HL-60/S4 treated with retinoic acid at 250 ng/mL for 4 days and 3 days (cell line): ENCODE measurements at regions not wholly inside any gene's neighbourhood (a gene's known extent, or its start where the extent isn't known, plus 50 kb on each side); places are given as distances from the start of the nearest gene placed in this dataset.
"Not testable (repeated sequence)": the region's sequence is repeated elsewhere in the genome, so short reads cannot be mapped to it uniquely, and the experiment has no call there.

ENCODE experiments used
- in situ Hi-C: fragments of 300-500 bp; cut with MboI; formaldehyde crosslinking; loops from 2 replicates; pipeline ENCODE4 v1.7.0; 2022; ENCODE audit warnings: low sequenced_read_pairs

DNA sequence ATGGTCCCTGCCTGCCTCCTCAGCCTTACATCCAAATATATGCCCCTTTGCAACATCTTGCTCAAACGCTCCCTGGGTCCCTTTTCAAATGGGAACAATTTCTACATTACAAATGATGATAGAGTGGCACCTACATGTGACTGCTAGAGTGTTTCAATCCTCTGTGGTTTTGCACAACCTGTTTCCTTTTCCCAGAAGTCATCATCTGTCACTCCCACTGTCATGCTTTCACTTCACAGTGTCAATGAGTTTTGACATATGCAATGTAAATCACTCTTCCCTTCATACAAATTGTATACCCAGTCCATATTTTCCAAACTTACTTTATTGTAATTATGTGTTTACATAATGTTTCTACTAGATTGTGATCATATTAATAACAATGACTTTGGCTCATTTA lies 887.3 kb downstream of the TDRD15 start:
- in situ Hi-C loops = no loop called here

DNA sequence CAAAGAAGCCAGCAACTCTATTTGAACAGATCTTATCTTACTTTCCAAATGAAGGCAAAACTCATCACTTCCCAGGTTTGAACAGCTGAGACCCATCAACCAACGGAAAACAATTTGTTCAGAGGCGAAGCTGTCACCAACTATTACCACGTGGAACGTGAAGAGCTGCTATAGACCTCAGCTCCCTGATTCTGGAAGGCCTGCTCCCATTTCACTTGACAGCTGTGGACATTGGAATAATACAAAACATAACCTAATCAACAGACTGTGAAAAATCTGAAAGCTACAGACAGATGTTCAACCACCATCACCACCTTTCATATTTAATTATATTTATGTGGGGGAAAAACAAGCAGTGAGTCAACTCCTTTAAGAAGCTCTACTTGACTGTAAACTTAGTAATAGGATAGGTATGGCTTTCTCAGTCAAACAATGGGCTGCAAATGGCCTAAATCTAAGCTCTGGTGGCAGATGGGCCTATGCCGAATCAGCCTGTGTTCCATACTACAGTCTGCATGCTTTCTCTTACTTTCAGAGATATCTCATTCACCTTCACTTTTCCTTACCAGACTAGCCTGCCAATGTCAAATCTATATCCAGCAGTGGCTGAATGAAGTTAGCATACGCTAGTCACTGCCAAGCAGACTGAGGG lies 896.4 kb downstream of the TDRD15 start:
- in situ Hi-C loops = no loop called here

DNA sequence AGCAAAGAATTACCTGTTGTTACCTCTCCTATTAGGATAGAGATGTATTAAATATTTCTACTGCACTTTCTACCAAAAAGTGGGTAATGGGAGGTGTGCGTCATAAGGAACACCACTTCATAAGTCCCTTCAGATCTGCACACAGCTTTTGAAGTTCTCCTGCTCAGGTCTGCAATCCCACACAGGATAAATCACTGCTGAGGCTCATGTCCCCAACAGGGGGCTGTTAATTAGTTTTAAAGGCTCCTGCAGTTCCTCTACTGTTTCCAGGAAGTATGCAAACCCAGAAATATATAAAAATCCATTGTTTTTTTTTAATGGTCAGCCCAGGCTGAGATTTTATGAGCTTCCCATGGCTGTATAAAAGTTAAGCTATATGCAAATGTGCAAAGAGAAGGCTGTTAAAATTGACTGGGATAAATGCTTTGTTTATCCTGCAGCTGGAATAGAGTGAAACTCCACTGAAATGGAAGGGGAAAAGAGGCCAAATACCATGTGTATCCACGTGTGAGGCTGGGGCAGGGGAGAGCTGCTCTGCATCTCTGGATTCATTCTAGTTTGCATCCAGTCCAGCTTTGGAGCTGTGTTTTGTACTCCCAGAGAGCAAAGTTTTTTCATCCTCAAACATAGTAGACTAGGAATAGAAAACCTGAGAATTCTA lies 903.7 kb downstream of the TDRD15 start:
- in situ Hi-C loops = no loop called here

DNA sequence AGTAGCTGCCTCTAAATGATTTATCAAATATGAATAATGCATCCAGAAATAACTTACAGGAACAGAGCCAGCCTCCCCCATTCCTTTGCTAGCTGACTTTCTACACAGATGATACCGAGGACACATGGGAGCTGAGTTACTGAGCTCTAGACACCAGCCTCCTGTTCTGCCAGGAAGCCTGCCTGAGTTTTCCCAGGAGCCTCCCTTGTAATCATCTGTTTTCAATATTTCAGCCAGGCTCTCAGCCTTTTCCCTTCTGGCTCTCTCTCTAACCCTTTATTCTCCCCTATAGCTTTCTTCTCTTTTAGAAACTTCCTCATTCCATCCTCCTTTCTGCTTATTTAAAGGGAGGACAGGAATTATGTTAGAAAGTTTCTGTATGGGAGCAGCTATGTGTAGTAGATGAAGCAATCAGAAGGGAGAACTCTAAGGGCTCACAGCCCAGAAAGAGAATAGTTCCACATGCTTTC lies 911.6 kb downstream of the TDRD15 start:
- in situ Hi-C loops = no loop called here

DNA sequence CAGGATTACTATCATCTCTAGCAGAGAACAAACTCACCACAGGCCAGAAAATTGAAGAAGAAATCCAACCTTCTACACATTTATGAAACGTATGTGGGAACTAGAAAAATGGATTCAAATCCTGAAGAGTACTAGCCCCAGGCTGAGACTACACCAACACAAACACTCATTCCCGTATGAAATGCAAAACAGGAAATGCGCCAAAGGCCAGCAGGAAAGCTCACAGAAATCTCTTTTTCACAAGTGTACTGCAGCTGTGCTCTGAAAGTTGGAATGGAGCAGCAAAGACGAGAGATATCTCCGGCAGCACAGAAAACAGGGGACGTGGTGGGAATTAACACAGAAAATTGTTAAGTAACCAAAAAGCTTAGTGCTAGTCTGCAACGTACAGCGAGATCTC lies 913.5 kb downstream of the TDRD15 start:
- in situ Hi-C loops = no loop called here

DNA sequence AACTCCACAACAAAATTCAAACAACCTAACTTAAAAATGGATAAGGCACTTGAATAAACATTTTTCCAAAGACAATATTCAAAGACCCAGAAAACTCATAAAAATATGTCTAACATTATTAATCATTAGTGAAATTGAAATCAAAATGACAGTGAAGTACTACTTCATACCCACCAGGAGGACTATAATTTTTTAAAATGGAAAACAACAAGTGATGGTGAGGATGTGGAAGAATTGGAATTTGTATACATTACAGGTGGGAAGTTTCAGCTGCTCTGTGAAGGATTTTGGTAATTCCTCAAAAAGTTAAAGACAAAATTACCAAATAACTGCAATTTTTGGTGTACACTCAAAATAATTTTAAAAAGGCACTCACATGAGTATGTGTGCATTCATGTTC lies 920.0 kb downstream of the TDRD15 start:
- in situ Hi-C loops = no loop called here

DNA sequence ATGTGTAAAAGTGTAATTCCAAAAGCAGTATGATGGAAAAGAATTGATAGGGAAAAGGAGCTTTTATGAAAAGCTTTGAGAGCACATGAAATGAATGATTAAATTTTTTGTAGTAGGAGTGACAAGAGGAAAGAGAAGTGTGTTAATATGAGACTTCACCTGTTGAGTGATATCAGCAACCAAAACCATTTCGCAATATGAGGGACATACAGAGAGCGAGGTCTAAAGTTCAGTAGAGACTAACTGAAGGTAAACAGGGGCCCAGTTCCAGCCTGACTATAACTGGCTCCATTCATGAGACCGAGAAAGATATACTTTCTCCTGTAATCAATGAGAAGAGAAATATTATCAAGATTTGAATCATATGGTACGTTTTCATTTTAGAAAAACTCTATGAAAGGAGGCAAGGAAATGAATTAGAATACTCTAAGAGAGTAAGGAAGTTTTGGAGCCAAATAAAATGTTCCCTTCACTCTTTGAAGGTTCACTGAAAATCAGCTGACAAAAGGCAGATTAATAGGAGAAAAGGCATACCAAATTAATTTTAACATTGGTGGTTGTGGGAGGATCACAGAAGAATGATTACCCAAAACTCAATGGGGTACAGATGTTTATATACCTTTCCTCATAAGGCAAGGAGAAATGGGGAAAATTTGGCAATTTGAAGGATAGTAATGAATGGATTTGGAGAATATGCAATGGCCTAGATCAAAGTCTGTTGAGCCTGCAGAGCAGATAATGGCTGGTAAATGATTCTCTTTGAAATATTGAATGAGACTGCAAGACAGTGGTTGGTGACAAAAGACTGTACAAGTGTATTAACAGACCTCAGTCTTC lies 932.2 kb downstream of the TDRD15 start:
- in situ Hi-C loops = no loop called here

DNA sequence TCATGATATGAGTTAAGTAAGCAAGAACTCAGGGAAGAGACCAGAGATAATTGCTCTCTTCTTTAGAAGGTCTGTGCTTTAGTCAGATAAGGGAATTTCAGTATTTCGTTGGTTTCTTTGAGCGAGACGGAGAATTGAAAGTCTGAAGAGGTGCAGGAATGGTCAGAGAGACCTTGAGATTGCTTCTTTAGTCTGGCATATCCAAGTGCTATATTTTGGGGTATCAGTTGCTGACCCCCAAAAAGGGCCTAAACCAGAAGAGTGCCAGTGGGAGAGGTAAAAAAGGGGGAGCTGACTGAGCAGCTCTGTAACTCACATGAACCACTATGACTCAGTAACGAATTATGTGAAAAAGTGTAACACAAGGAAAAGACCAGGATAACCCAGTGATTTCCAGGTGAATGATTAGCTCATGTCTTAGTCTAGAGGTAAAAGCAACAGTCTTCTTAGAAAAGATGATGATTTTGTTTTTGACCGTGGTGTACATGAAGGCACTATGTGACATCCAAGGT lies 932.9 kb downstream of the TDRD15 start:
- in situ Hi-C loops = no loop called here

DNA sequence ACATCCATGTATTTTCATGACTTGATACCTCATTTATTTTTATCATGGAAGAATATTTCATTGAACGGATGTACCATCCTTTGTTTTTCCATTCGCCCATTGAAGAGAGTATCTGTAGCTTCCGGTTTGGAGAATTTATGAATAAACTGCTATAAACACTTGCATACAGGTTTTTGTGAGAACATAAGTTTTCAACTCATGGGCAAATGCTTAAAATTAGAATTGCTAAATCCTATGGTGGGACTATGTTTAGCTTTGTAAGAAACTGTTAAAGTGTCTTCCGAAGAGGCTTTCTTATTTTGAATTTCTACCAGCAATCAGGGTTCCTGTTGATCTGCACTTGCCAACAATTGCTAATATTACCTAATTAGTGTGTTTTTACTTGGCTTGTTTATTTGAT lies 938.9 kb downstream of the TDRD15 start:
- in situ Hi-C loops = no loop called here

DNA sequence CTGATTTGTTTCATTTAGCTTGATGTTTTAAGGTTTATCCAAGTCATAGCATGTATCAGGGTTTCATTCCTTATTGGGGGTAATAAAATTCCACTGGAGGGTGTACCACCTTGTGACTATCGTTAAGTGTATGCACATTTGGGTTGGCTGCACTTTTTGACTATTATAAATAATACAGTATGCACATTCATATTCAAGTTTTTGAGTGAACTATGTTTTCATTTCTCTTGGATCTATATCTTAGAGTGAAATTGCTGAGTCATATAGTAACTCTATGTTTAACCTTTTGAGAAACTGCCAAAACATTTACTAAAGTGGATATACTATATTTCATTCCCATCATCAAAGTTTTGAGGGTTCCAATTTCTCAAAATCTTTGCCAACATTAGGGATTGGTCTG lies 952.7 kb downstream of the TDRD15 start:
- in situ Hi-C loops = no loop called here

DNA sequence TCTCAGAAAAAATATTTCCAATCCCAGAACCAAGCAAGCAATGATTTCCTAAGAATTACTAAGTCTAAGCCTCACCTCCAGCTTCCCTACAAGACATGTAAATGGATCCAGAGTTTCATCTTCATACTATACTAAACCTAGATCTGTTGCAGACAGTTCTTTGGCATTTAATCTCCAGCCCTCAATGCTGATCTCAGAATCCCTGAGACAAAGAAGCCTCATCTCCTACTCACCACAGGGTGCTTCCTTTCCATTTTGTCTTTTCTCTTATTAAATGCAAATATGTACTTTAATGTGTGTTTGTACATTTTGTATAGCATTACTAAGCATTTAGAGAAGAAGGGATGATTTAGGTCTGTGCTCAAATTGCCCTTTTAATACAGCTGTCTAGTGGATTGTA lies 954.9 kb downstream of the TDRD15 start:
- in situ Hi-C loops = no loop called here

DNA sequence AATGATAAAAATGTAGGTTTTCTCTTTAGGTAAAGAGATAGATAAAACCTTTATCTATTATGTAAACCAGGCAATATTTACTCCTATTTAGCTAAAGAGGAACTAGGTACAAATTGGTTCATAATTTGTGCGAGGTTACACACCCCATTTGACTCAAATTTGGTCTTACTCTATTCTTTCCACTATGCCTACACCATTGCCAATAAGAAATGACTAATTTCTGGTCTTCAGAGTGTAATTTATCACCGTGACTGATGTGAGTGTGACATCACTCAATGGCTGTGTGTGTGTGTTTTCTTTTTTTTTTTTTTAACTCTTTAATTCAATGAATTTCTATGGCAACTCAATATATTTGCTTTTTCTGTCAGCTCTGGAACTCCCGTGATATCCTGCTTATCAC lies 955.8 kb downstream of the TDRD15 start:
- in situ Hi-C loops = no loop called here

DNA sequence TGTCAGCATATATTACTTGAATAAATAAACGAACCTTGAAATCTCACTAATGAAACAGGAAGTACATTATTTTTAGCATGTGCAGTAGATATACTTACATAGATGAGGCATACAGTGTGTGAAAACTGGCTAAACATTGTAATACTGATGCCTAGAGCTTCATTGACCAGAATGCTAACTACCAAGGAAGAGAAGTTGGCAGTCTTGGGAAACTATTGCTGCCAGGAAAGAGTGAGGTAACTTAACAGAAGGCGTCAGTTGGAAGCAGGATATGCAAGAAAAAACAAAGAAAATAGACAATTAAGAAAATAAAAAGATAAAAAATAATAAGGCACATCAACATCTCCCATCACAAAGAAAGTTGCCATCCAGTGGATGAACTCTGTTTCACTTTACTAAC lies 963.0 kb downstream of the TDRD15 start:
- in situ Hi-C loops = no loop called here

DNA sequence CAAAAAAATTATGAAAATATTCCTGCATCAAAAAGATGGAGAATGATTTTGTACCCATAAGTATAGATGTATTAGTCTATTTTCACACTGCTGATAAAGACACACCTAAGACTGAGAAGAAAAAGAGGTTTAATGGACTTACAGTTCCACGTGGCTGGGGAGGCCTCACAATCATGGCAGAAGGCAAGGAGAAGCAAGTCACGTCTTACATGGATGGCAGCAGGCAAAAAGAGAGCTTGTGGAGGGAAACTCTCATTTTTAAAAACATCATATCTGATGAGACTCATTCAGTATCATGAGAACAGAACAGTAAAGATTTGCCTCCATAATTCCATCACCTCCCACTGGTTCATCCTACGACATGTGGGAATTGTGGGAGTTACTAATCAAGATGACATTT lies 979.8 kb downstream of the TDRD15 start:
- in situ Hi-C loops = not testable (repeated sequence)

DNA sequence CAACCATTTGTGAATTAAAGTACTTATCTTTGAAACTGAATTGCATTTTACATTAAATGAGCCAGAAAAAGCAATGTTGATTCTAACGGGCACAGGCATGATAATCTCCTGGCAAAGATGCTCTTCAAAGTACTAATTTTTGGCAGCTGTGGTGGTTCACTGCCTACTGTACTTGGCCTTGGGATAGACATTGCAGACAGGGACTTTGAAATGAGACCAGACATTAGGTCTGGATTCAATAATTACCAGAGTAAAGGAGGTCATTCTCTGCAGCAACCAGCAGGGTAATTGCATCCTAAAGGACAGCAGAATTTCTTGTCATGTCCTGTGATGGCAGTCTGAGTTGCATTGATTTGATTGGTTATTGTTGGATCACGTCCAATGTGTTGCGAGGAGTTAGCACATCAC lies 986.5 kb downstream of the TDRD15 start:
- in situ Hi-C loops = no loop called here

DNA sequence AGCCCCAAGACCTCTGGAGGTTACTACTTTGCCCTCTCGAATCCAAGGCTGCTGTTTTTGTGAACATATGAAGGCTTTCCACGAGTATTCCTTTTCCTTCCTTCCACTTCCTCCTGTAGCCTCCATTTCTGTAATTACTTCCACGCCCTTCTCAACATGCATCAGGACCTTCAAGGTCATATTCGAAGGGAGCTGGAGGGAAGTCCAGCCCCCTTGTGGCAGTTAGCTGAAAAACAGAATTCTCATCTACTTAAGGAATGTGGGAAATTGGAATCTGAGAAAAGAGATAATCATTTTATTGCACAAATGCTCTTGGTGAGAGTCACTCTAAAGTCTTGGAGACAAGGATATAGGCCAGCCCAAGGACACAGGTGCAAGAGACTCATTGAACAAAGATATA lies 1000.2 kb downstream of the TDRD15 start:
- in situ Hi-C loops = no loop called here

DNA sequence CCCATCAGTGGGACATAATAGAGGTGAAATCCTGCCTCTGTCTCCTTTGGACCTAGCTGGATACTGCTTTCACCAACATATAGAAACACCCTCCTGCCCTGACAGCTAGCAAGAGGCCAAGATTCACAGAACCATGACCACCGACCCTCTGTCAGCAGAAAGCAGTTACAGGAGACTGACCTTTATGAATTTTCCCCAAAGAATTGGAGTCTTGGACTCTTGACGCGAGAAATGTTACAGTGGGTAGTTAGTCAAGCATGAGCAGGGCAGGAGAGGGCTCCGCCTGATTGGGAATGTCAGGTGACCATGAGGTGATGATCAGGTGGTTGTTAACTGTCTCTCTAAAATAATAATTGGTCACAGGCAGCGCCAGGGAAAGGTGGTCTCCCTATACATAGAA lies 1002.3 kb downstream of the TDRD15 start:
- in situ Hi-C loops = no loop called here

DNA sequence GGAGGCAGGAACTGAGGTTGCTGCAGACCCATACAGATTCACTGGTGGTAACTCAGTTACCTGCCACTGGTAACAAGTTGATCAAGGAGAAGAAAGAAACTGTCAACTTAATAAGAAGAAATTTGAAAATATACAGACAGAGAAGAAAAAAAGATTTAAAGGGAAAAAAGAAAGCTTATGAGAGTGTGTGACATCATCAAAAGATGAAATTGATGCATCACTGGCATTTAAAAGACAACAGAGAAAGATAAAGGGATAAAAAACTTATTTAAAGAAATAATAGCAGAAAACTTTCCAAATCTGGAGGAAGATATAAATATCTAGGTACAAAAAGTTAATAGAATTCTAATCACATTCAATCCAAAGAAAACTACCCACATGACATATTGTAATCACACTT lies 1003.2 kb downstream of the TDRD15 start:
- in situ Hi-C loops = no loop called here

DNA sequence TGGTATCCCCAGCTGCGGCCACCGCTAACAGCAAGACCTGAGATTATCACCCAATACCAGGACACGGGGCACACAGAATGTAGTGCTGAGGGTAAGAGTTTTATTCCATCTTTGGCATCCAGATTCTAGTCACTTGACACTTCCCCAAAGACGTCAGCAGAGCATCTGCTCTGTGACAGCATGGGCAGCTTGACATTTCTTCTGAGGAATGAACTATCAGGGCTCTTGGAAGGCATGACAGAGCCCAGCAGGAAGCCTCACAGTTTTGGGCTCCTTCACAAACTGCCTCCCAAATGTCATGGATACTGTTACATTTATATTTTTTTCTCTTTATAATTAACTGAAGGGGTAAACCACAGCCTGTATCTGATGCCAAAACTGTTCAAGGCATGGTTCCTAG lies 1010.7 kb downstream of the TDRD15 start:
- in situ Hi-C loops = no loop called here

DNA sequence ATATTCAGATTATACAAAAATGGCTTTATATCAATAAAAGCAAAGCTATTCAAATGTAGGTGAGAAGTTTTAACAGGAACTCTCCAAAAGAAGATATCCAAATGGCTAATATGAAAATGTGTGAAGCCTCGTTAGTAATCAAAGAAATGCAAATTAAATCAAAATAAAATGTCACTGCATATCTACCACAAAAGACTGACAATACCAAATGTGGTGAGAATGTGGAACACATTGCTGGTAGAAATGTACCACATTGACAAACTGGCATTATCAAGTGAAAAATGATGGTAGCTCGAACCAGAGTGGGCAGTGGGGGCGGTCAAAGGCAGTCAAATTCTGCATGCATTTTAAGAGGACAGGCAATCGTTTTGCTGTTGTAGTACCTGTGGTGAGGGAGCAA lies 1012.7 kb downstream of the TDRD15 start:
- in situ Hi-C loops = no loop called here

DNA sequence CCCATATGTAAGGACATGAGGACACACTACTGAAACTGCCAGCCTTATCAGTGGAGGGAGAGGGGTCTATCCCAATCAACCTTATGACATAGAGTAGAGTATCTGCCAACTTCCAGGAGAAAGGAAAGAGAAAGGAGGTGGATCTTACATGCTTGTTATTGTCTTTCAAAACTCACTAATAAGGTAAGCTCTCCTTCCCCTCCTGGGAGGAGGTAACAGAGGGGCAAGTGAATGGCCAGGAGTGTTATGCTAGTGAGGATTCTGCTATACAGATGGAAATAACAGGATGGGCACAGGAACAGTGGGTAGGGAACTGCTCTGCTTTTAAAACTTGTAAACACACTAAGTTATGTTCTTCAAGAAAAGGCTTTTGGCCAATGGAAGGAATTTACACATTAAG lies 1020.1 kb downstream of the TDRD15 start:
- in situ Hi-C loops = no loop called here
